K562 (cell line): ENCODE measurements at regions not wholly inside any gene's neighbourhood (a gene's known extent, or its start where the extent isn't known, plus 50 kb on each side); places are given as distances from the start of the nearest gene placed in this dataset.

Experiments
- ATAC-seq: fragments of 200-7000 bp; cut with Tn5 transposase; 3 replicates; pipeline ENCODE4 v1.9.1; 2020; ENCODE audit warnings: moderate library complexity
- BruUV-seq: library from RNA; stranded (reverse); fragments of 400-500 nt; replicated peaks from 2 replicates; lab custom pipeline; 2021; lab: Mats Ljungman, UMichigan
- CTCF ChIA-PET: fragments of 300-600 bp; formaldehyde crosslinking; extraction: SDS; loops from one replicate; lab custom pipeline; 2021; ENCODE audit warnings: low intra/inter-chr PET ratio; lab: Yijun Ruan, JAX
- POLR2A ChIA-PET: fragments of 300-600, 350-650 bp; sonication (Branson Sonifier 250); formaldehyde crosslinking; extraction: SDS; loops from one replicate; lab custom pipeline; 2021; ENCODE audit warnings: antibody characterized with exemption, inconsistent platforms; lab: Yijun Ruan, JAX
- DNase-seq, 4 experiments: peaks; one replicate each; pipeline versions ENCODE4 v3.0.0 to v3.0.0-alpha.2; 2011 to 2018; ENCODE audit warnings: low spot score in 3 of 4, mixed read lengths in 3 of 4; ENCODE audit errors: extremely low read depth in 1 of 4
- FAIRE-seq: peaks from 2 replicates; lab custom pipeline; 2011; peaks lifted over from hg19 to GRCh38; lab: Jason Lieb, UNC
- H2AFZ ChIP-seq: 2 replicates; pipeline ENCODE4 v1.6.0; 2011; ENCODE audit warnings: low read depth, low read length, control low read depth, inconsistent platforms
- H3K27ac ChIP-seq: fragments of 200-600 bp; 3 replicates; pipeline ENCODE4 v1.8.0; 2011; ENCODE audit warnings: low read depth, mild to moderate bottlenecking, control low read depth, inconsistent platforms, low read length, moderate library complexity, mixed read lengths; ENCODE audit errors: extremely low read depth
- H3K27me3 ChIP-seq, 2 experiments: fragments of 300-600 bp in 1 of 2; 2 replicates in 1 of 2; 3 replicates in 1 of 2; pipeline versions ENCODE4 v1.6.0 to v1.8.0; 2011; ENCODE audit warnings: inconsistent platforms in 2 of 2, low read length in 2 of 2, mild to moderate bottlenecking in 1 of 2, mixed read lengths in 1 of 2, moderate library complexity in 1 of 2; ENCODE audit not compliant: control insufficient read depth in 2 of 2, insufficient read depth in 2 of 2
- H3K36me3 ChIP-seq: fragments of 300-600 bp; 3 replicates; pipeline ENCODE4 v1.8.0; 2011; ENCODE audit warnings: mild to moderate bottlenecking, low read length, inconsistent platforms; ENCODE audit not compliant: control insufficient read depth, insufficient read depth
- H3K4me1 ChIP-seq, 2 experiments: fragments of 200-600 bp in 1 of 2; replicated peaks in 1 of 2; 2 replicates in 1 of 2; 3 replicates in 1 of 2; pipeline versions ENCODE4 v1.5.1 to v1.8.0; 2011; ENCODE audit warnings: inconsistent platforms in 2 of 2, low read length in 2 of 2, mild to moderate bottlenecking in 1 of 2, mixed read lengths in 1 of 2, moderate library complexity in 1 of 2; ENCODE audit not compliant: control insufficient read depth in 2 of 2, insufficient read depth in 2 of 2
- H3K4me2 ChIP-seq: 2 replicates; pipeline ENCODE4 v1.6.1; 2011; ENCODE audit warnings: low read length, control low read depth, inconsistent platforms, mixed read lengths; ENCODE audit not compliant: insufficient read depth
- H3K4me3 ChIP-seq: fragments of 200-600 bp; sonication (generic), shearing (Covaris generic); 2 replicates; pipeline ENCODE4 v1.5.1; 2016; ENCODE audit warnings: control low read depth, inconsistent platforms
- H3K79me2 ChIP-seq: fragments of 200-600 bp; 3 replicates; pipeline ENCODE4 v1.8.0; 2011; ENCODE audit warnings: low read length, inconsistent platforms; ENCODE audit not compliant: control insufficient read depth, insufficient read depth
- H3K9ac ChIP-seq, 2 experiments: 2 replicates each; pipeline versions ENCODE4 v1.6.0 to v1.6.1; 2011; ENCODE audit warnings: low read depth in 2 of 2, low read length in 2 of 2, control low read depth in 1 of 2, inconsistent platforms in 1 of 2, mild to moderate bottlenecking in 1 of 2, mixed read lengths in 1 of 2; ENCODE audit not compliant: insufficient read depth in 1 of 2
- H3K9me1 ChIP-seq: one replicate; pipeline ENCODE4 v1.6.0; 2011; ENCODE audit warnings: inconsistent platforms, mild to moderate bottlenecking, low read length, moderate library complexity; ENCODE audit not compliant: control insufficient read depth, insufficient read depth
- H3K9me3 ChIP-seq: replicated peaks from 2 replicates; pipeline ENCODE4 v1.5.1; 2011; ENCODE audit warnings: low read depth, low read length, inconsistent platforms; ENCODE audit not compliant: control insufficient read depth, insufficient read depth
- H4K20me1 ChIP-seq: replicated peaks from 2 replicates; pipeline ENCODE4 v1.6.1; 2011; ENCODE audit warnings: low read length, inconsistent platforms, mixed read lengths; ENCODE audit not compliant: control insufficient read depth, insufficient read depth
- ELF1 ChIP-seq: fragments of 200-800 bp; sonication (Bioruptor generic); IDR thresholded peaks from 2 replicates; pipeline ENCODE4 v1.6.1; 2016; ENCODE audit warnings: missing genetic modification characterization, missing compliant biosample characterization
- KDM5B ChIP-seq: fragments of 200-600 bp; sonication (generic); IDR thresholded peaks from 2 replicates; pipeline ENCODE4 v1.6.1; 2012; ENCODE audit warnings: low read depth, mild to moderate bottlenecking, moderate library complexity, low read length, control low read depth, inconsistent platforms; ENCODE audit not compliant: insufficient replicate concordance
- MEF2A ChIP-seq: IDR thresholded peaks from 2 replicates; pipeline ENCODE4 v1.6.1; 2011; ENCODE audit warnings: low read depth, mild to moderate bottlenecking, low read length, moderate library complexity; ENCODE audit not compliant: control insufficient read depth
- MYNN ChIP-seq, 2 experiments: sonication (generic); formaldehyde crosslinking in 1 of 2; IDR thresholded peaks; 2 replicates each; pipeline versions ENCODE4 v1.5.0 to v1.6.1; 2016 to 2020; ENCODE audit warnings: antibody characterized with exemption in 1 of 2, missing genetic modification reagents in 1 of 2
- PHB ChIP-seq: fragments of 250-450 bp; sonication (Bioruptor Pico); IDR thresholded peaks from 2 replicates; pipeline ENCODE4 v1.5.0; 2021
- TCF15 ChIP-seq: fragments of 250-450 bp; sonication (Bioruptor Pico); IDR thresholded peaks from 2 replicates; pipeline ENCODE4 v1.8.0; 2022; ENCODE audit warnings: moderate library complexity, mild to moderate bottlenecking, inconsistent platforms
- TCF7L2 ChIP-seq: fragments of 150-350 bp; IDR thresholded peaks from 2 replicates; pipeline ENCODE4 v1.6.1; 2016; ENCODE audit warnings: low read depth, mild to moderate bottlenecking, low read length, moderate library complexity
- ZFX ChIP-seq: sonication (generic); formaldehyde crosslinking; IDR thresholded peaks from 2 replicates; pipeline ENCODE4 v1.8.0; 2022; ENCODE audit warnings: mild to moderate bottlenecking, missing genetic modification reagents, moderate library complexity
- ZMIZ1 ChIP-seq, 2 experiments: fragments of 150-350 bp in 1 of 2; IDR thresholded peaks; 2 replicates each; pipeline ENCODE4 v1.6.1; 2012 to 2016; ENCODE audit warnings: low read depth in 2 of 2, low read length in 2 of 2, mild to moderate bottlenecking in 1 of 2, moderate library complexity in 1 of 2
- ZNF282 ChIP-seq: sonication (generic); formaldehyde crosslinking; IDR thresholded peaks from 2 replicates; pipeline ENCODE4 v1.8.1; 2023; ENCODE audit warnings: missing genetic modification reagents
- WGBS: fragments of 100-300 bp; shearing (Covaris generic); methylation state at CpG from one replicate; pipeline ENCODE4 v1.1.6; 2016; ENCODE audit warnings: low coverage, mixed read lengths; ENCODE audit not compliant: insufficient coverage; ENCODE audit errors: missing lambda C conversion rate; 5-methylcytosine and 5-hydroxymethylcytosine counted together
- in situ Hi-C: fragments of 300-500 bp; cut with MboI; formaldehyde crosslinking; loops from 4 replicates; pipeline ENCODE4 v1.15.0; 2018; ENCODE audit warnings: inconsistent platforms, mixed read lengths
- intact Hi-C: fragments of 100-400 bp; cut with micrococcal nuclease; formaldehyde crosslinking; loops from 2 replicates; pipeline ENCODE4 v1.14.2; 2022

GRCh38 chr7:67614843-67615242 is 618.2 kb downstream of the TYW1 start:
- WGBS = 0% methylated on average over 2 of the region's 2 CpGs
- Histone ChIP-seq H4K20me1 (no peaks in the 10 kb centered on the region), H3K79me2 (no peaks in the 10 kb centered on the region), H3K27ac (no peak overlapping the region), H3K4me3 (no peak overlapping the region), H3K4me2 (no peak overlapping the region), H3K9me1 (no peaks in the 10 kb centered on the region), H3K36me3 (no peaks in the 10 kb centered on the region), H3K4me1 (no peaks in the 10 kb centered on the region), H3K9ac (no peak overlapping the region), H2AFZ (no peak overlapping the region), H3K27me3 (peaks cover 2 to 34% of the 10 kb centered on the region in 2 experiments; a peak in 3 of 5 replicates), H3K9me3 (no peaks in the 10 kb centered on the region)
- CTCF ChIA-PET = no interaction called here
- peak in 2 of 4 experiments; percentile 37 to 43 for DNase-seq
- POLR2A ChIA-PET = no interaction called here
- TF ChIP-seq TCF7L2 (no peak), ZMIZ1 (IDR thresholded peaks at IDR 0.05; ENCODE audit: low read depth in 2 of 2, low read length in 2 of 2) (no peak), KDM5B (peak; percentile 40), PHB (no peak), MEF2A (no peak), MYNN (IDR thresholded peaks at IDR 0.05) (peak; percentile 100), MYNN (CRISPR knock-in tag; IDR thresholded peaks at IDR 0.05) (peak; percentile 87), TCF15 (CRISPR knock-in tag) (no peak), ZNF282 (CRISPR knock-in tag) (no peak), ELF1 (tag) (no peak), ZFX (no peak)
- ATAC-seq = no peak
- intact Hi-C loops (no loop called here), in situ Hi-C loops (no loop called here)
- BruUV-seq = no TSS peak
- FAIRE-seq = peak; percentile 77
